Immature natural killer cell (primary cell): ENCODE measurements at regions not wholly inside any gene's neighbourhood (a gene's known extent, or its start where the extent isn't known, plus 50 kb on each side); places are given as distances from the start of the nearest gene placed in this dataset.

Experiments used
- DNase-seq, 3 donors: peaks; one replicate each; pipeline ENCODE4 v3.0.0; 2022; ENCODE audit warnings: mixed read lengths in 1 of 3
- H3K27ac Mint-ChIP-seq, 6 donors: one replicate each; pipeline ENCODE4 v1.8.0; 2020; ENCODE audit warnings: mixed read lengths in 6 of 6, mild to moderate bottlenecking in 5 of 6, inconsistent platforms in 4 of 6, moderate library complexity in 3 of 6
- H3K27me3 Mint-ChIP-seq, 3 donors: one replicate each; pipeline ENCODE4 v1.8.0; 2020 to 2021; ENCODE audit warnings: low read depth in 3 of 3, mild to moderate bottlenecking in 3 of 3, mixed read lengths in 3 of 3, moderate library complexity in 3 of 3, inconsistent platforms in 1 of 3
- H3K36me3 Mint-ChIP-seq, 3 donors: one replicate each; pipeline ENCODE4 v1.8.0; 2020; ENCODE audit warnings: mixed read lengths in 3 of 3, inconsistent platforms in 2 of 3, mild to moderate bottlenecking in 2 of 3
- H3K4me1 Mint-ChIP-seq, 2 donors: one replicate each; pipeline ENCODE4 v1.8.0; 2020; ENCODE audit warnings: inconsistent platforms in 2 of 2, mild to moderate bottlenecking in 2 of 2, mixed read lengths in 2 of 2, moderate library complexity in 1 of 2
- H3K4me3 Mint-ChIP-seq, 5 donors: one replicate each; pipeline ENCODE4 v1.8.0; 2020; ENCODE audit warnings: mild to moderate bottlenecking in 5 of 5, mixed read lengths in 5 of 5, inconsistent platforms in 3 of 5, moderate library complexity in 3 of 5
- H3K9me3 Mint-ChIP-seq, 6 donors: one replicate each; pipeline ENCODE4 v1.8.0; 2020; ENCODE audit warnings: mild to moderate bottlenecking in 6 of 6, mixed read lengths in 6 of 6, inconsistent platforms in 4 of 6, moderate library complexity in 3 of 6

- Mint-ChIP-seq H3K27ac (no peak overlapping the region), H3K27me3 (peaks cover 0 to 2% (median 0%) of the 10 kb centered on the region in 3 donors), H3K4me1 (peaks cover 0 to 4% of the 10 kb centered on the region in 2 donors), H3K9me3 (peaks cover 0 to under 1% (median 0%) of the 10 kb centered on the region in 6 donors), H3K36me3 (peaks cover 0 to 10% (median 7%) of the 10 kb centered on the region in 3 donors), H3K4me3 (no peak overlapping the region)
- no peak for DNase-seq
Observed at GRCh38 chr12:89167986-89168385, 184.3 kb downstream of the DUSP6 start.

GRCh38 chr12:89166525-89166934 lies 185.8 kb downstream of the DUSP6 start:
- Mint-ChIP-seq H3K36me3 (peaks cover 0 to 6% (median 4%) of the 10 kb centered on the region in 3 donors), H3K4me1 (peaks cover 0 to 4% of the 10 kb centered on the region in 2 donors), H3K9me3 (no peaks in the 10 kb centered on the region), H3K4me3 (no peak overlapping the region), H3K27ac (peak overlapping the region in 1 of 6 donors; percentile 4), H3K27me3 (peaks cover 0 to 2% (median 0%) of the 10 kb centered on the region in 3 donors)
- no peak for DNase-seq

- H3K4me3 Mint-ChIP-seq, result no peak overlapping the region
- peak overlapping the region in 1 of 6 donors; percentile 4 for H3K27ac Mint-ChIP-seq
Observed at GRCh38 chr12:89166121-89166520, 186.2 kb downstream of the DUSP6 start.

GRCh38 chr12:89165703-89166102 lies 186.6 kb downstream of the DUSP6 start:
- Mint-ChIP-seq H3K4me1 (peaks cover 0 to 4% of the 10 kb centered on the region in 2 donors), H3K9me3 (no peaks in the 10 kb centered on the region), H3K27me3 (peaks cover 0 to 2% (median 0%) of the 10 kb centered on the region in 3 donors), H3K36me3 (peaks cover 0 to 4% (median 4%) of the 10 kb centered on the region in 3 donors), H3K27ac (no peak overlapping the region), H3K4me3 (no peak overlapping the region)
- no peak for DNase-seq

More at GRCh38 chr12:89166121-89166520, 186.2 kb downstream of the DUSP6 start:
- peaks cover 0 to 2% (median 0%) of the 10 kb centered on the region in 3 donors for H3K27me3 Mint-ChIP-seq
- peaks cover 0 to 4% of the 10 kb centered on the region in 2 donors for H3K4me1 Mint-ChIP-seq
- no peak for DNase-seq
- H3K9me3 Mint-ChIP-seq, result no peaks in the 10 kb centered on the region
- H3K36me3 Mint-ChIP-seq, result peaks cover 0 to 4% (median 4%) of the 10 kb centered on the region in 3 donors

- Mint-ChIP-seq H3K4me3 (no peak overlapping the region), H3K9me3 (no peaks in the 10 kb centered on the region), H3K4me1 (peaks cover 0 to 4% of the 10 kb centered on the region in 2 donors), H3K27me3 (peaks cover 0 to 2% (median 0%) of the 10 kb centered on the region in 3 donors), H3K36me3 (no peaks in the 10 kb centered on the region), H3K27ac (no peak overlapping the region)
- DNase-seq, result no peak
Observed at GRCh38 chr12:89163918-89164317, 188.4 kb downstream of the DUSP6 start.

GRCh38 chr12:89162589-89163261 lies 189.6 kb downstream of the DUSP6 start:
- peaks cover 0 to 4% of the 10 kb centered on the region in 2 donors for H3K4me1 Mint-ChIP-seq
- DNase-seq, result no peak
- peaks cover 0 to under 1% (median 0%) of the 10 kb centered on the region in 3 donors for H3K27me3 Mint-ChIP-seq
- no peak overlapping the region for H3K4me3 Mint-ChIP-seq
- H3K36me3 Mint-ChIP-seq, result no peaks in the 10 kb centered on the region
- H3K27ac Mint-ChIP-seq, result no peak overlapping the region
- H3K9me3 Mint-ChIP-seq, result no peaks in the 10 kb centered on the region

- Mint-ChIP-seq H3K27me3 (peaks cover 0 to 3% (median 0%) of the 10 kb centered on the region in 3 donors), H3K27ac (no peak overlapping the region), H3K4me3 (no peak overlapping the region), H3K36me3 (no peaks in the 10 kb centered on the region), H3K9me3 (no peaks in the 10 kb centered on the region), H3K4me1 (peaks cover 0 to 2% of the 10 kb centered on the region in 2 donors)
- DNase-seq, result no peak
Observed at GRCh38 chr12:89161557-89161956, 190.7 kb downstream of the DUSP6 start.

- no peaks in the 10 kb centered on the region for H3K9me3 Mint-ChIP-seq
- no peak for DNase-seq
- no peaks in the 10 kb centered on the region for H3K36me3 Mint-ChIP-seq
- no peak overlapping the region for H3K4me3 Mint-ChIP-seq
- H3K27ac Mint-ChIP-seq, result no peak overlapping the region
- H3K4me1 Mint-ChIP-seq, result no peaks in the 10 kb centered on the region
- peaks cover 0 to 3% (median 0%) of the 10 kb centered on the region in 3 donors for H3K27me3 Mint-ChIP-seq
Observed at GRCh38 chr12:89160716-89161123, 191.6 kb downstream of the DUSP6 start.

GRCh38 chr12:89157413-89157812 lies 194.9 kb downstream of the DUSP6 start:
- H3K4me3 Mint-ChIP-seq, result no peak overlapping the region
- H3K4me1 Mint-ChIP-seq, result no peaks in the 10 kb centered on the region
- H3K27ac Mint-ChIP-seq, result no peak overlapping the region
- DNase-seq, result no peak
- no peaks in the 10 kb centered on the region for H3K36me3 Mint-ChIP-seq
- H3K9me3 Mint-ChIP-seq, result peaks cover 0 to 2% (median 0%) of the 10 kb centered on the region in 6 donors
- peaks cover 0 to 5% (median 3%) of the 10 kb centered on the region in 3 donors for H3K27me3 Mint-ChIP-seq

- Mint-ChIP-seq H3K27ac (no peak overlapping the region), H3K4me3 (no peak overlapping the region), H3K36me3 (no peaks in the 10 kb centered on the region), H3K27me3 (peaks cover 0 to 5% (median 3%) of the 10 kb centered on the region in 3 donors), H3K9me3 (peaks cover 0 to 2% (median 0%) of the 10 kb centered on the region in 6 donors), H3K4me1 (no peaks in the 10 kb centered on the region)
- DNase-seq, result no peak
Observed at GRCh38 chr12:89156862-89157262, 195.4 kb downstream of the DUSP6 start.

- Mint-ChIP-seq H3K4me1 (no peaks in the 10 kb centered on the region), H3K9me3 (peaks cover 0 to 2% (median 0%) of the 10 kb centered on the region in 6 donors), H3K36me3 (no peaks in the 10 kb centered on the region), H3K4me3 (no peak overlapping the region), H3K27me3 (peaks cover 0 to 5% (median 3%) of the 10 kb centered on the region in 3 donors), H3K27ac (no peak overlapping the region)
- no peak for DNase-seq
Observed at GRCh38 chr12:89156340-89156739, 196.0 kb downstream of the DUSP6 start.

GRCh38 chr12:89155826-89156225 lies 196.5 kb downstream of the DUSP6 start:
- no peak overlapping the region for H3K27ac Mint-ChIP-seq
- no peak overlapping the region for H3K4me3 Mint-ChIP-seq
- H3K36me3 Mint-ChIP-seq, result peaks cover 0 to 2% (median 0%) of the 10 kb centered on the region in 3 donors
- no peaks in the 10 kb centered on the region for H3K4me1 Mint-ChIP-seq
- no peak for DNase-seq
- H3K27me3 Mint-ChIP-seq, result peaks cover 0 to 5% (median 3%) of the 10 kb centered on the region in 3 donors
- peaks cover 0 to 2% (median 0%) of the 10 kb centered on the region in 6 donors for H3K9me3 Mint-ChIP-seq

GRCh38 chr12:89154743-89155499 lies 197.4 kb downstream of the DUSP6 start:
- Mint-ChIP-seq H3K4me1 (no peaks in the 10 kb centered on the region), H3K27ac (no peak overlapping the region), H3K9me3 (peaks cover 0 to 2% (median 0%) of the 10 kb centered on the region in 6 donors), H3K4me3 (no peak overlapping the region), H3K27me3 (peaks cover 0 to 5% (median 3%) of the 10 kb centered on the region in 3 donors), H3K36me3 (peaks cover 0 to 4% (median 0%) of the 10 kb centered on the region in 3 donors)
- no peak for DNase-seq

GRCh38 chr12:89153341-89153740 lies 199.0 kb downstream of the DUSP6 start:
- Mint-ChIP-seq H3K27ac (no peak overlapping the region), H3K9me3 (peaks cover 0 to 2% (median 0%) of the 10 kb centered on the region in 6 donors), H3K27me3 (peaks cover 0 to 5% (median 3%) of the 10 kb centered on the region in 3 donors), H3K4me1 (no peaks in the 10 kb centered on the region), H3K4me3 (no peak overlapping the region), H3K36me3 (peaks cover 0 to 4% (median 0%) of the 10 kb centered on the region in 3 donors)
- no peak for DNase-seq
